Thyroid gland (tissue), 4 donors: ENCODE measurements at regions not wholly inside any gene's neighbourhood (a gene's known extent, or its start where the extent isn't known, plus 50 kb on each side); places are given as distances from the start of the nearest gene placed in this dataset.

ENCODE experiments used
- POLR2A ChIP-seq, 2 donors: fragments of 450-650 bp; IDR thresholded peaks; one replicate each; pipeline ENCODE4 v1.6.1; 2017; ENCODE audit warnings: antibody characterized with exemption in 2 of 2, mild to moderate bottlenecking in 2 of 2, moderate library complexity in 1 of 2
- TF ChIP-seq, protein P1 (sequence below), 6 experiments: fragments of 200-600 bp in 3 of 6; fragments of 450-650 bp in 3 of 6; sonication (generic) in 3 of 6; IDR thresholded peaks; one replicate each; pipeline ENCODE4 v1.5.1; 2016 to 2019; ENCODE audit warnings: antibody characterized with exemption in 6 of 6, mild to moderate bottlenecking in 2 of 6, inconsistent platforms in 1 of 6, moderate library complexity in 1 of 6

- no peak for TF ChIP-seq POLR2A (IDR thresholded peaks at IDR 0.05)
- TF ChIP-seq, protein P1, sequence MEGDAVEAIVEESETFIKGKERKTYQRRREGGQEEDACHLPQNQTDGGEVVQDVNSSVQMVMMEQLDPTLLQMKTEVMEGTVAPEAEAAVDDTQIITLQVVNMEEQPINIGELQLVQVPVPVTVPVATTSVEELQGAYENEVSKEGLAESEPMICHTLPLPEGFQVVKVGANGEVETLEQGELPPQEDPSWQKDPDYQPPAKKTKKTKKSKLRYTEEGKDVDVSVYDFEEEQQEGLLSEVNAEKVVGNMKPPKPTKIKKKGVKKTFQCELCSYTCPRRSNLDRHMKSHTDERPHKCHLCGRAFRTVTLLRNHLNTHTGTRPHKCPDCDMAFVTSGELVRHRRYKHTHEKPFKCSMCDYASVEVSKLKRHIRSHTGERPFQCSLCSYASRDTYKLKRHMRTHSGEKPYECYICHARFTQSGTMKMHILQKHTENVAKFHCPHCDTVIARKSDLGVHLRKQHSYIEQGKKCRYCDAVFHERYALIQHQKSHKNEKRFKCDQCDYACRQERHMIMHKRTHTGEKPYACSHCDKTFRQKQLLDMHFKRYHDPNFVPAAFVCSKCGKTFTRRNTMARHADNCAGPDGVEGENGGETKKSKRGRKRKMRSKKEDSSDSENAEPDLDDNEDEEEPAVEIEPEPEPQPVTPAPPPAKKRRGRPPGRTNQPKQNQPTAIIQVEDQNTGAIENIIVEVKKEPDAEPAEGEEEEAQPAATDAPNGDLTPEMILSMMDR (IDR thresholded peaks at IDR 0.05) = no peak
These were observed 422.4 kb downstream of the INHBA start for GRCh38 chr7:41280491-41280890.
